ENCODE measurements at regions not wholly inside any gene's neighbourhood (a gene's known extent, or its start where the extent isn't known, plus 50 kb on each side); places are given as distances from the start of the nearest gene placed in this dataset.

DNA sequence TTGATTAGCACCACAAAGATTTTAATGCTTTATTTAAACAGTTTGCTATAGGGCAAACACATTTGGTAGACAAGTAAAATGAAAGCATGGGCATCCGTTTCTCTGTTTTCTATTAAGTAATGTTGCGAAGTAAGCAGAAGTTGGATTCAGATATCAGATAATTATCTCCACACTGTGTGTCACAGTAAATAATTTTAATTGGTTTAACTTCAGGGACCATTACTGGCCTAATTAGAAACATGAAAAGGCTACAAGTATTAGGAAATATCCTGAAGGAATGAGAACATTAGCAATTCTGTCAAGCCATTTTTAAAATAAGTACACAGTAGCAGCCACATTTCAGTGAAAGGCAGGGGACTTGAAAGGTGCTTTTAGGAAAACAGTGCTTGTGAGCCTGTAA is 975.4 kb downstream of the NR2F1-AS1 start:
- H3K9me3 ChIP-seq = no peaks in the 10 kb centered on the region
- H3K36me3 ChIP-seq (ENCODE audit: low read depth) = no peaks in the 10 kb centered on the region
- intact Hi-C loops (cut with DNase I, micrococcal nuclease) = no loop called here
- H3K4me1 ChIP-seq (ENCODE audit: low read depth) = no peaks in the 10 kb centered on the region
- H3K4me3 ChIP-seq = no peak overlapping the region
- ATAC-seq (no peak), DNase-seq (no peak)
- TF ChIP-seq, protein P1, sequence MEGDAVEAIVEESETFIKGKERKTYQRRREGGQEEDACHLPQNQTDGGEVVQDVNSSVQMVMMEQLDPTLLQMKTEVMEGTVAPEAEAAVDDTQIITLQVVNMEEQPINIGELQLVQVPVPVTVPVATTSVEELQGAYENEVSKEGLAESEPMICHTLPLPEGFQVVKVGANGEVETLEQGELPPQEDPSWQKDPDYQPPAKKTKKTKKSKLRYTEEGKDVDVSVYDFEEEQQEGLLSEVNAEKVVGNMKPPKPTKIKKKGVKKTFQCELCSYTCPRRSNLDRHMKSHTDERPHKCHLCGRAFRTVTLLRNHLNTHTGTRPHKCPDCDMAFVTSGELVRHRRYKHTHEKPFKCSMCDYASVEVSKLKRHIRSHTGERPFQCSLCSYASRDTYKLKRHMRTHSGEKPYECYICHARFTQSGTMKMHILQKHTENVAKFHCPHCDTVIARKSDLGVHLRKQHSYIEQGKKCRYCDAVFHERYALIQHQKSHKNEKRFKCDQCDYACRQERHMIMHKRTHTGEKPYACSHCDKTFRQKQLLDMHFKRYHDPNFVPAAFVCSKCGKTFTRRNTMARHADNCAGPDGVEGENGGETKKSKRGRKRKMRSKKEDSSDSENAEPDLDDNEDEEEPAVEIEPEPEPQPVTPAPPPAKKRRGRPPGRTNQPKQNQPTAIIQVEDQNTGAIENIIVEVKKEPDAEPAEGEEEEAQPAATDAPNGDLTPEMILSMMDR (IDR thresholded peaks at IDR 0.05) = no peak

DNA sequence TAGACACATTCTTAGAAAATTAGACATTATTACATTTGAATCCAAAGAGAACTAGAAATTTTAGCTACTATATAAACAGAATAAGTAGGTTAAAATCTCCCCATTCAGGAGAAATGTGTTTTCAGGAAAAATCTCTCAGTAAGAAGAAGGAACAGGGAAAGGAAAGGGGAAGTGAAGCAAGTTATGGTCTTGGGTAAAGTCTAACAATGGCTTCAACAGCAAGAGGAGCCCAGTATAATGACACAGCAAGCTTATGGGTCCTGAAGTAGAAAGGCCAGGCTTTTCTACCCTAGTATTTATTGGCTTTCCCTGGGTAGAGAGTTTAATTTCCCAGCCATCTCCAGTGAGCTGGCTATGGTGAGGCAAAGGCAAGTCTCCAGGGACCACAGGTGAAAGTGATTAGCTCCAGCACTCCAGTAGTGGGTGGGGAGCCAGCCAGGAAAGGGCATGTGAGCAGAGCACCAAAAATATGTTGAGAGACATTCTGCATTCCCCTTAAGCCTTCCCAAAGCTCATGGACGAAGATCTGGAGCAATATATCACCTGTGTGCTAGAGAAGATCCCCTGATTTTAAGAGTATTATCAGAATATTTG is 981.7 kb downstream of the NR2F1-AS1 start:
- TF ChIP-seq, protein P1 (IDR thresholded peaks at IDR 0.05) = no peak
- ATAC-seq (no peak), DNase-seq (no peak)
- intact Hi-C loops (cut with DNase I, micrococcal nuclease) = no loop called here
- no peaks in the 10 kb centered on the region for H3K9me3 ChIP-seq
- no peaks in the 10 kb centered on the region for H3K4me1 ChIP-seq (ENCODE audit: low read depth)
- H3K36me3 ChIP-seq (ENCODE audit: low read depth) = no peaks in the 10 kb centered on the region
- no peak overlapping the region for H3K4me3 ChIP-seq

DNA sequence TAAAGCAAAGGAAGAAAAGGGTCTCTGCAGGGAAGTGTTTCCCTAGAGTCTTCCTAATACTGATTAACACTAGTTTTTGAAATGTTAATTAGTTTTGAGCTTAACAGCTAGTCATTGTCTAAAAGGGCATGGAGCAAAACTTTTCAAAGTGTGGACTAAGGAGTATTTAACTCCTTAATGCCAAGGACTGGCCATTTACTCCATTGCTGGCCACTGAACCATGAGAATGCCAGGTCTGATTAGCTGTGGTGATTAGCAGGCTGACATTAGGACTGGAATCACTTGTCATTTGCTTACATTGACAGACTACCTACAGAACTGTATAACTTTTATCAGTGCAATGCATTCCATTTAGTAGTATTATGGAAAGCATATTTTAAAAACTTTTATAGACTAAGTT is 987.0 kb downstream of the NR2F1-AS1 start:
- no peak overlapping the region for H3K4me3 ChIP-seq
- no peaks in the 10 kb centered on the region for H3K36me3 ChIP-seq (ENCODE audit: low read depth)
- TF ChIP-seq, protein P1 (IDR thresholded peaks at IDR 0.05) = no peak
- ATAC-seq (no peak), DNase-seq (no peak)
- intact Hi-C loops (cut with DNase I, micrococcal nuclease) = no loop called here
- H3K4me1 ChIP-seq (ENCODE audit: low read depth) = no peaks in the 10 kb centered on the region
- no peaks in the 10 kb centered on the region for H3K9me3 ChIP-seq

DNA sequence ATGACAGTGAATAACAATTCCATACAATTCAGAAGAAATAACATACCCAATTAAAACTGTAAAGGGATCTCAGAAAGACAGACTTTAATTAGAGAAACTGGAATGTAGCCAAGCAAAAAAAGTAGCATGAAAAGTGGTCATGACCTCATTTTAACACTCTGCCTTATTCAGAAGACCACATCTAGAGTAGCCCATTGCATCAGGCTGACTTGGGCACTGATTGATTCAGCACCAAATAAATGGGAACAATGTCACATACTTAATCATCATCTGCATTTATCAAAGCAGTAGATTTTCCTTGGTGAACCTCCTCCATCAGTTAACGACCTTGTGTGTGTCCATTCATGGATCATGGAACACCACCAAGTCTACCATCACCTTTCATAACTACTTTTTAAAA is 992.1 kb downstream of the NR2F1-AS1 start:
- no peak for DNase-seq
- H3K4me3 ChIP-seq = no peak overlapping the region
- no peak for ATAC-seq
- intact Hi-C loops (cut with DNase I, micrococcal nuclease) = no loop called here
- TF ChIP-seq, protein P1 (IDR thresholded peaks at IDR 0.05) = no peak
- no peaks in the 10 kb centered on the region for H3K9me3 ChIP-seq
- no peaks in the 10 kb centered on the region for H3K4me1 ChIP-seq (ENCODE audit: low read depth)
- H3K36me3 ChIP-seq (ENCODE audit: low read depth) = no peaks in the 10 kb centered on the region

DNA sequence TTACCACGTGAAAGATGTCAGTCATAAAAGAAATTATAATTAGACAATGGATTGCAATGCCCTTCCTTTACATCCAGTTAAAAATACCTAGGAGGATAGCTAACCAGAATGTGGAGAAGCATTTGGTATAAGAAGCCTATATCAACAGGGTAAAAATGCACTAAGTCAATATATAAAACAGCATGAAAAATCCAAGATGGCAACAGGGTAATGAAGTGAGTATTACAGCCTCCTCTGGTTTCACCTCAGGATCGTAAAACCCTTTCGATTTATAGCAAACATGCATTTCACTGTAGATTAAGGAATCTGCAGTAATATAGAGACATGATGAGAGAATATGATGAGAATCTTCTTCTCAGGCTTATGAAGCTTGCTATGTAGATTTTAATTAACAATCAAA is 999.3 kb downstream of the NR2F1-AS1 start:
- DNase-seq = no peak
- no peaks in the 10 kb centered on the region for H3K9me3 ChIP-seq
- intact Hi-C loops (cut with DNase I, micrococcal nuclease) = no loop called here
- ATAC-seq = no peak
- no peak overlapping the region for H3K4me3 ChIP-seq
- TF ChIP-seq, protein P1 (IDR thresholded peaks at IDR 0.05) = no peak
- H3K4me1 ChIP-seq (ENCODE audit: low read depth) = no peaks in the 10 kb centered on the region
- H3K36me3 ChIP-seq (ENCODE audit: low read depth) = no peaks in the 10 kb centered on the region

DNA sequence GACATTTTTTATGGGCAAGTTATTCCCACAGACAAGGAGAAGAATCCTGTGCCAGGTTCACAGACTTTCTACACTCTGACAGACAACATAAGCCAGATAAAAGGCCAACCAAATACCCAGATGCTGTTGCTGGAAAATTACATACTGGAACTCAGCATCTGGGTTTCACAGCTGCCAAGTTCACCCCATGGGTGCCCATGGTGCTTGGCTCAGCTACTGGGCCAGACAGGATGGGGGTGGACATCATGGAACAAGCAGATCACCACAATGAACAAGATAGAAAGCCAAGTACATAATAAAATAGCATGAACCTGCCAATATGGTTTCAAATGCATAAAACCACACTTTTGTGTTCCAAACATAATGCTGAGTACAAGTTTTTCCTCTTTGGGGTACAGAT is 999.8 kb downstream of the NR2F1-AS1 start:
- Histone ChIP-seq H3K36me3 (ENCODE audit: low read depth) (no peaks in the 10 kb centered on the region), H3K4me1 (ENCODE audit: low read depth) (no peaks in the 10 kb centered on the region), H3K4me3 (no peak overlapping the region), H3K9me3 (no peaks in the 10 kb centered on the region)
- ATAC-seq (no peak), DNase-seq (no peak)
- TF ChIP-seq, protein P1 (IDR thresholded peaks at IDR 0.05) = no peak
- intact Hi-C loops (cut with DNase I, micrococcal nuclease) = no loop called here

Measured in mucosa of descending colon (tissue), 3 donors.